WI38 (cell line): ENCODE measurements at regions not wholly inside any gene's neighbourhood (a gene's known extent, or its start where the extent isn't known, plus 50 kb on each side); places are given as distances from the start of the nearest gene placed in this dataset.

Source experiments
- H3K4me3 ChIP-seq: 2 replicates; pipeline ENCODE4 v1.5.1; 2011; ENCODE audit warnings: low read depth, mild to moderate bottlenecking, control low read depth, low read length
- CTCF ChIP-seq: IDR thresholded peaks from 2 replicates; pipeline ENCODE4 v1.5.1; 2012; ENCODE audit warnings: low read depth, mild to moderate bottlenecking, control low read depth, low read length

- no peak overlapping the region for H3K4me3 ChIP-seq
- TF ChIP-seq CTCF = no peak
These were observed 571.2 kb downstream of the BCL11B start for GRCh38 chr14:98700748-98701147.

- no peak overlapping the region for H3K4me3 ChIP-seq
- TF ChIP-seq CTCF = no peak
These were observed 570.6 kb downstream of the BCL11B start for GRCh38 chr14:98701377-98701776.

GRCh38 chr14:98704441-98704840 is 567.6 kb downstream of the BCL11B start:
- TF ChIP-seq CTCF = no peak

GRCh38 chr14:98705871-98706300 is 566.1 kb downstream of the BCL11B start:
- no peak for TF ChIP-seq CTCF
- H3K4me3 ChIP-seq = no peak overlapping the region

More at GRCh38 chr14:98704441-98704840, 567.6 kb downstream of the BCL11B start:
- no peak overlapping the region for H3K4me3 ChIP-seq

GRCh38 chr14:98707522-98707921 is 564.5 kb downstream of the BCL11B start:
- no peak for TF ChIP-seq CTCF
- H3K4me3 ChIP-seq = no peak overlapping the region

GRCh38 chr14:98708555-98708954 is 563.4 kb downstream of the BCL11B start:
- no peak overlapping the region for H3K4me3 ChIP-seq
- no peak for TF ChIP-seq CTCF

- no peak overlapping the region for H3K4me3 ChIP-seq
- no peak for TF ChIP-seq CTCF
These were observed 560.5 kb downstream of the BCL11B start for GRCh38 chr14:98711453-98711852.
